IMR-90 (cell line): ENCODE measurements at regions not wholly inside any gene's neighbourhood (a gene's known extent, or its start where the extent isn't known, plus 50 kb on each side); places are given as distances from the start of the nearest gene placed in this dataset.

Source experiments
- ATAC-seq: fragments of 200-7000 bp; cut with Tn5 transposase; 2 replicates; pipeline ENCODE4 v1.9.1; 2020; ENCODE audit warnings: low read depth, mild to moderate bottlenecking, moderate library complexity
- BruUV-seq: library from RNA; stranded (reverse); fragments of 400-500 nt; replicated peaks from 2 replicates; lab custom pipeline; 2021; lab: Mats Ljungman, UMichigan
- CTCF ChIA-PET: fragments of 300-600 bp; formaldehyde crosslinking; extraction: SDS; loops from one replicate; lab custom pipeline; 2021; ENCODE audit warnings: antibody characterized with exemption; lab: Yijun Ruan, JAX
- POLR2A ChIA-PET: fragments of 300-600 bp; sonication (Branson Sonifier 250); formaldehyde crosslinking; loops from one replicate; lab custom pipeline; 2022; ENCODE audit warnings: antibody characterized with exemption; ENCODE audit not compliant: unreplicated experiment; lab: Charles Lee
- DNase-seq: peaks from one replicate; pipeline ENCODE4 v3.0.0; 2013
- H2AFZ ChIP-seq: replicated peaks from 2 replicates; pipeline ENCODE3; 2013; ENCODE audit warnings: low read length, mild to moderate bottlenecking; ENCODE audit not compliant: poor library complexity
- H2AK5ac ChIP-seq: 2 replicates; pipeline ENCODE4 v1.6.1; 2013; ENCODE audit warnings: low read depth, low read length, inconsistent platforms
- H2AK9ac ChIP-seq: replicated peaks from 2 replicates; pipeline ENCODE3; 2013; ENCODE audit warnings: mild to moderate bottlenecking, low read depth, low read length, moderate library complexity; ENCODE audit not compliant: poor library complexity
- H2BK120ac ChIP-seq: 2 replicates; pipeline ENCODE4 v1.6.1; 2013; ENCODE audit warnings: low read depth, low read length, inconsistent platforms
- H2BK15ac ChIP-seq: 3 replicates; pipeline ENCODE4 v1.6.1; 2013; ENCODE audit warnings: low read depth, low read length, inconsistent platforms
- H2BK20ac ChIP-seq: 2 replicates; pipeline ENCODE4 v1.6.1; 2013; ENCODE audit warnings: low read depth, mild to moderate bottlenecking, inconsistent platforms, low read length, moderate library complexity
- H2BK5ac ChIP-seq: 2 replicates; pipeline ENCODE4 v1.6.1; 2013; ENCODE audit warnings: mild to moderate bottlenecking, low read depth, low read length, inconsistent platforms; ENCODE audit not compliant: poor library complexity, severe bottlenecking
- H3K14ac ChIP-seq: replicated peaks from 2 replicates; pipeline ENCODE4 v1.6.1; 2013; ENCODE audit warnings: low read depth, low read length, inconsistent platforms
- H3K18ac ChIP-seq: 2 replicates; pipeline ENCODE4 v1.6.1; 2013; ENCODE audit warnings: low read depth, low read length, control low read depth
- H3K23ac ChIP-seq: 2 replicates; pipeline ENCODE4 v1.6.1; 2013; ENCODE audit warnings: low read depth, low read length, inconsistent platforms
- H3K27ac ChIP-seq: 2 replicates; pipeline ENCODE4 v1.5.1; 2013; ENCODE audit warnings: mild to moderate bottlenecking, control low read depth, low read length; ENCODE audit not compliant: insufficient read depth
- H3K27me3 ChIP-seq: 2 replicates; pipeline ENCODE4 v1.6.1; 2013; ENCODE audit warnings: low read length; ENCODE audit not compliant: control insufficient read depth, insufficient read depth
- H3K36me3 ChIP-seq: 2 replicates; pipeline ENCODE4 v1.6.1; 2013; ENCODE audit warnings: low read length, mixed read lengths; ENCODE audit not compliant: control insufficient read depth, insufficient read depth
- H3K4ac ChIP-seq: 2 replicates; pipeline ENCODE4 v1.6.1; 2013; ENCODE audit warnings: low read depth, low read length, inconsistent platforms
- H3K4me1 ChIP-seq: 2 replicates; pipeline ENCODE4 v1.6.1; 2013; ENCODE audit warnings: low read length, mixed read lengths; ENCODE audit not compliant: control insufficient read depth, insufficient read depth
- H3K4me2 ChIP-seq: 2 replicates; pipeline ENCODE4 v1.6.1; 2013; ENCODE audit warnings: low read depth, mild to moderate bottlenecking, control low read depth, low read length, moderate library complexity
- H3K4me3 ChIP-seq: 2 replicates; pipeline ENCODE4 v1.5.1; 2013; ENCODE audit warnings: low read depth, mild to moderate bottlenecking, control low read depth, low read length, moderate library complexity; ENCODE audit not compliant: insufficient read depth
- H3K56ac ChIP-seq: 2 replicates; pipeline ENCODE4 v1.6.1; 2013; ENCODE audit warnings: low read length, inconsistent platforms; ENCODE audit not compliant: insufficient read depth; ENCODE audit errors: extremely low read depth
- H3K79me1 ChIP-seq, 2 experiments: 2 replicates each; pipeline ENCODE4 v1.6.1; 2013; ENCODE audit warnings: low read length in 2 of 2, inconsistent platforms in 1 of 2, low read depth in 1 of 2
- H3K9ac ChIP-seq: 2 replicates; pipeline ENCODE4 v1.6.1; 2013; ENCODE audit warnings: low read depth, low read length, control low read depth
- H3K9me1 ChIP-seq: 2 replicates; pipeline ENCODE4 v1.6.1; 2013; ENCODE audit warnings: low read length, inconsistent platforms; ENCODE audit not compliant: insufficient read depth
- H3K9me3 ChIP-seq: 2 replicates; pipeline ENCODE4 v1.6.1; 2013; ENCODE audit warnings: low read length; ENCODE audit not compliant: control insufficient read depth, insufficient read depth
- H4K20me1 ChIP-seq: 2 replicates; pipeline ENCODE4 v1.6.1; 2013; ENCODE audit warnings: low read length, inconsistent platforms; ENCODE audit not compliant: insufficient read depth
- H4K5ac ChIP-seq: 2 replicates; pipeline ENCODE4 v1.6.1; 2013; ENCODE audit warnings: mild to moderate bottlenecking, low read depth, low read length, control low read depth
- H4K8ac ChIP-seq, 2 experiments: 2 replicates each; pipeline ENCODE4 v1.6.1; 2013; ENCODE audit warnings: low read depth in 2 of 2, low read length in 2 of 2, control low read depth in 1 of 2, inconsistent platforms in 1 of 2
- H4K91ac ChIP-seq: 2 replicates; pipeline ENCODE4 v1.6.1; 2013; ENCODE audit warnings: low read depth, low read length, inconsistent platforms; ENCODE audit not compliant: insufficient read depth
- CEBPB ChIP-seq: IDR thresholded peaks from 2 replicates; pipeline ENCODE4 v1.6.1; 2012; ENCODE audit warnings: low read depth, low read length, improper control_type of control experiment
- CHD1 ChIP-seq: IDR thresholded peaks from 2 replicates; pipeline ENCODE4 v1.6.1; 2012; ENCODE audit warnings: low read depth, low read length, improper control_type of control experiment
- CTCF ChIP-seq: conservative IDR thresholded peaks from 2 replicates; pipeline ENCODE4 v1.5.1; 2012; ENCODE audit warnings: mild to moderate bottlenecking, low read depth, low read length, improper control_type of control experiment
- ELK1 ChIP-seq: fragments of 150-350 bp; IDR thresholded peaks from 2 replicates; pipeline ENCODE4 v1.6.1; 2016; ENCODE audit warnings: low read depth, mild to moderate bottlenecking, low read length, moderate library complexity, borderline replicate concordance
- FOS ChIP-seq: fragments of 150-350 bp; IDR thresholded peaks from 2 replicates; pipeline ENCODE4 v1.6.1; 2016; ENCODE audit warnings: low read depth, low read length
- MAFK ChIP-seq: IDR thresholded peaks from 2 replicates; pipeline ENCODE4 v1.6.1; 2012; ENCODE audit warnings: low read depth, low read length, improper control_type of control experiment
- MAZ ChIP-seq: IDR thresholded peaks from 2 replicates; pipeline ENCODE4 v1.6.1; 2012; ENCODE audit warnings: low read depth, mild to moderate bottlenecking, low read length, improper control_type of control experiment, moderate library complexity, borderline replicate concordance
- MXI1 ChIP-seq: IDR thresholded peaks from 2 replicates; pipeline ENCODE4 v1.6.1; 2012; ENCODE audit warnings: low read depth, mild to moderate bottlenecking, low read length, moderate library complexity, borderline replicate concordance
- NFE2L2 ChIP-seq: fragments of 150-350 bp; IDR thresholded peaks from 2 replicates; pipeline ENCODE4 v1.6.1; 2016; ENCODE audit warnings: low read depth, mild to moderate bottlenecking, low read length
- POLR2A ChIP-seq: IDR thresholded peaks from 2 replicates; pipeline ENCODE4 v1.6.1; 2012; ENCODE audit warnings: mild to moderate bottlenecking, low read depth, low read length
- RAD21 ChIP-seq: IDR thresholded peaks from 2 replicates; pipeline ENCODE4 v1.6.1; 2012; ENCODE audit warnings: low read length, improper control_type of control experiment
- RCOR1 ChIP-seq: IDR thresholded peaks from 2 replicates; pipeline ENCODE4 v1.6.1; 2012; ENCODE audit warnings: mild to moderate bottlenecking, low read length, improper control_type of control experiment; ENCODE audit not compliant: insufficient replicate concordance
- RFX5 ChIP-seq: IDR thresholded peaks from 2 replicates; pipeline ENCODE4 v1.8.0; 2012; ENCODE audit warnings: low read depth, mild to moderate bottlenecking, low read length, moderate library complexity
- SMC3 ChIP-seq: fragments of 150-350 bp; IDR thresholded peaks from 2 replicates; pipeline ENCODE4 v1.6.1; 2016; ENCODE audit warnings: low read depth, mild to moderate bottlenecking, antibody characterized with exemption, low read length, moderate library complexity
- USF2 ChIP-seq: fragments of 150-350 bp; IDR thresholded peaks from 2 replicates; pipeline ENCODE4 v1.6.1; 2017; ENCODE audit warnings: mild to moderate bottlenecking, antibody characterized with exemption, low read length, low read depth
- WGBS, 2 experiments: methylation state at CpG; one replicate each; pipeline versions ENCODE4 v1.1.5 to v1.1.7; 2013; ENCODE audit warnings: missing lambda C conversion rate in 2 of 2; ENCODE audit not compliant: insufficient read length in 1 of 2; ENCODE audit errors: extremely low coverage in 2 of 2; 5-methylcytosine and 5-hydroxymethylcytosine counted together
- dilution Hi-C: fragments of 300-500 bp; cut with HindIII; formaldehyde crosslinking; loops from one replicate; pipeline ENCODE4 v1.14.3; 2018; ENCODE audit warnings: low sequenced_read_pairs; ENCODE audit not compliant: unreplicated experiment
- in situ Hi-C: fragments of 300-500 bp; cut with MboI; formaldehyde crosslinking; loops from 3 replicates; pipeline ENCODE4 v1.14.3; 2019; ENCODE audit warnings: low sequenced_read_pairs, inconsistent platforms, mixed read lengths
- intact Hi-C: fragments of 100-400 bp; cut with micrococcal nuclease; formaldehyde crosslinking; loops from 2 replicates; pipeline ENCODE4 v1.10.0; 2022

GRCh38 chr11:44379141-44380008 is 69.4 kb upstream of the ALX4 start:
- ATAC-seq (no peak), DNase-seq (no peak)
- Histone ChIP-seq H2AK5ac (no peak overlapping the region), H3K4ac (no peak overlapping the region), H3K9me1 (no peaks in the 10 kb centered on the region), H2BK5ac (no peak overlapping the region), H3K9ac (no peak overlapping the region), H3K27me3 (peaks cover 4% of the 10 kb centered on the region), H3K79me1 (no peaks in the 10 kb centered on the region), H4K20me1 (no peaks in the 10 kb centered on the region; the same call in 1 of the 2 replicates), H3K14ac (no peak overlapping the region), H4K91ac (no peak overlapping the region), H4K5ac (no peak overlapping the region), H2BK15ac (no peak overlapping the region), H3K36me3 (no peaks in the 10 kb centered on the region), H2BK20ac (no peak overlapping the region), H2AK9ac (peak overlapping the region; percentile 57), H3K56ac (no peak overlapping the region), H3K4me3 (no peak overlapping the region), H3K9me3 (no peaks in the 10 kb centered on the region), H3K18ac (no peak overlapping the region), H2AFZ (no peak overlapping the region), H3K4me1 (no peaks in the 10 kb centered on the region), H3K27ac (no peak overlapping the region), H4K8ac (no peak overlapping the region), H2BK120ac (no peak overlapping the region), H3K4me2 (no peak overlapping the region), H3K23ac (no peak overlapping the region)
- POLR2A ChIA-PET = no interaction called here
- dilution Hi-C loops (no loop called here), in situ Hi-C loops (no loop called here), intact Hi-C loops (no loop called here)
- WGBS, 2 experiments = 46% methylated on average over 6 of the region's 11 CpGs; no CpG with 5 or more reads in 1 of the 2 experiments
- no TSS peak for BruUV-seq
- CTCF ChIA-PET = no interaction called here
- TF ChIP-seq MAZ = no peak
- TF ChIP-seq RFX5 = no peak
- no peak for TF ChIP-seq RAD21
- no peak for TF ChIP-seq SMC3
- no peak for TF ChIP-seq CTCF
- no peak for TF ChIP-seq NFE2L2
- no peak for TF ChIP-seq CEBPB
- no peak for TF ChIP-seq POLR2A
- TF ChIP-seq ELK1 = no peak
- TF ChIP-seq CHD1 = no peak
- no peak for TF ChIP-seq MAFK
- no peak for TF ChIP-seq RCOR1
- no peak for TF ChIP-seq MXI1
- TF ChIP-seq FOS = no peak
- no peak for TF ChIP-seq USF2
